ENCODE measurements at regions not wholly inside any gene's neighbourhood (a gene's known extent, or its start where the extent isn't known, plus 50 kb on each side); places are given as distances from the start of the nearest gene placed in this dataset.

- Mint-ChIP-seq H3K27ac (no peak overlapping the region), H3K27me3 (peaks cover 61 to 75% of the 10 kb centered on the region in 2 donors), H3K4me1 (ENCODE audit: low read depth in 2 of 2) (no peaks in the 10 kb centered on the region), H3K36me3 (ENCODE audit: insufficient read depth) (no peaks in the 10 kb centered on the region), H3K4me3 (no peak overlapping the region), H3K9me3 (no peaks in the 10 kb centered on the region)
- DNase-seq (no peak), ATAC-seq (replicated peaks) (no peak)
Observed at GRCh38 chr15:39438799-39439592, 141.9 kb upstream of the THBS1 start.

- no peaks in the 10 kb centered on the region for H3K9me3 Mint-ChIP-seq
- DNase-seq (no peak), ATAC-seq (replicated peaks) (no peak)
- H3K27ac Mint-ChIP-seq, result no peak overlapping the region
- no peaks in the 10 kb centered on the region for H3K4me1 Mint-ChIP-seq (ENCODE audit: low read depth in 2 of 2)
- H3K4me3 Mint-ChIP-seq, result no peak overlapping the region
- H3K27me3 Mint-ChIP-seq, result peaks cover 62 to 70% of the 10 kb centered on the region in 2 donors
- H3K36me3 Mint-ChIP-seq (ENCODE audit: insufficient read depth), result no peaks in the 10 kb centered on the region
Observed at GRCh38 chr15:39442898-39443297, 138.0 kb upstream of the THBS1 start.

- Mint-ChIP-seq H3K27ac (no peak overlapping the region), H3K9me3 (no peaks in the 10 kb centered on the region), H3K4me3 (no peak overlapping the region), H3K36me3 (ENCODE audit: insufficient read depth) (no peaks in the 10 kb centered on the region), H3K4me1 (ENCODE audit: low read depth in 2 of 2) (no peaks in the 10 kb centered on the region), H3K27me3 (peaks cover 62 to 69% of the 10 kb centered on the region in 2 donors)
- DNase-seq, result no peak
- no peak for ATAC-seq (replicated peaks)
Observed at GRCh38 chr15:39443659-39444219, 137.1 kb upstream of the THBS1 start.

- Mint-ChIP-seq H3K9me3 (no peaks in the 10 kb centered on the region), H3K4me1 (ENCODE audit: low read depth in 2 of 2) (no peaks in the 10 kb centered on the region), H3K4me3 (no peak overlapping the region), H3K27me3 (peaks cover 65 to 67% of the 10 kb centered on the region in 2 donors), H3K27ac (no peak overlapping the region), H3K36me3 (ENCODE audit: insufficient read depth) (no peaks in the 10 kb centered on the region)
- ATAC-seq (replicated peaks) (no peak), DNase-seq (no peak)
Observed at GRCh38 chr15:39444735-39445470, 136.0 kb upstream of the THBS1 start.

- H3K36me3 Mint-ChIP-seq (ENCODE audit: insufficient read depth), result no peaks in the 10 kb centered on the region
- no peaks in the 10 kb centered on the region for H3K9me3 Mint-ChIP-seq
- DNase-seq (no peak), ATAC-seq (replicated peaks) (no peak)
- H3K4me3 Mint-ChIP-seq, result no peak overlapping the region
- H3K27me3 Mint-ChIP-seq, result peaks cover 70 to 75% of the 10 kb centered on the region in 2 donors
- no peak overlapping the region for H3K27ac Mint-ChIP-seq
- no peaks in the 10 kb centered on the region for H3K4me1 Mint-ChIP-seq (ENCODE audit: low read depth in 2 of 2)
Observed at GRCh38 chr15:39445931-39446330, 134.9 kb upstream of the THBS1 start.

- Mint-ChIP-seq H3K27ac (no peak overlapping the region), H3K4me1 (ENCODE audit: low read depth in 2 of 2) (no peaks in the 10 kb centered on the region), H3K4me3 (no peak overlapping the region), H3K36me3 (ENCODE audit: insufficient read depth) (no peaks in the 10 kb centered on the region), H3K9me3 (no peaks in the 10 kb centered on the region), H3K27me3 (peaks cover 72 to 75% of the 10 kb centered on the region in 2 donors)
- DNase-seq, result no peak
- ATAC-seq (replicated peaks), result no peak
Observed at GRCh38 chr15:39447346-39447745, 133.5 kb upstream of the THBS1 start.

- no peaks in the 10 kb centered on the region for H3K4me1 Mint-ChIP-seq (ENCODE audit: low read depth in 2 of 2)
- no peak for DNase-seq
- no peaks in the 10 kb centered on the region for H3K9me3 Mint-ChIP-seq
- no peak overlapping the region for H3K4me3 Mint-ChIP-seq
- H3K27ac Mint-ChIP-seq, result no peak overlapping the region
- H3K27me3 Mint-ChIP-seq, result peaks cover 66 to 70% of the 10 kb centered on the region in 2 donors
- no peak for ATAC-seq (replicated peaks)
- H3K36me3 Mint-ChIP-seq (ENCODE audit: insufficient read depth), result no peaks in the 10 kb centered on the region
Observed at GRCh38 chr15:39447881-39448280, 133.0 kb upstream of the THBS1 start.

- Mint-ChIP-seq H3K27ac (no peak overlapping the region), H3K4me3 (no peak overlapping the region), H3K4me1 (ENCODE audit: low read depth in 2 of 2) (no peaks in the 10 kb centered on the region), H3K36me3 (ENCODE audit: insufficient read depth) (no peaks in the 10 kb centered on the region), H3K27me3 (peaks cover 61 to 68% of the 10 kb centered on the region in 2 donors), H3K9me3 (no peaks in the 10 kb centered on the region)
- DNase-seq (no peak), ATAC-seq (replicated peaks) (no peak)
Observed at GRCh38 chr15:39448409-39448808, 132.5 kb upstream of the THBS1 start.

- peaks cover 45 to 50% of the 10 kb centered on the region in 2 donors for H3K27me3 Mint-ChIP-seq
Observed at GRCh38 chr15:39451121-39451688, 129.7 kb upstream of the THBS1 start.

GRCh38 chr15:39451871-39452270 lies 129.0 kb upstream of the THBS1 start:
- peaks cover 39 to 50% of the 10 kb centered on the region in 2 donors for H3K27me3 Mint-ChIP-seq
- no peaks in the 10 kb centered on the region for H3K36me3 Mint-ChIP-seq (ENCODE audit: insufficient read depth)
- H3K4me1 Mint-ChIP-seq (ENCODE audit: low read depth in 2 of 2), result no peaks in the 10 kb centered on the region
- no peaks in the 10 kb centered on the region for H3K9me3 Mint-ChIP-seq
- ATAC-seq (replicated peaks) (no peak), DNase-seq (no peak)
- H3K27ac Mint-ChIP-seq, result no peak overlapping the region
- no peak overlapping the region for H3K4me3 Mint-ChIP-seq

More at GRCh38 chr15:39451121-39451688, 129.7 kb upstream of the THBS1 start:
- ATAC-seq (replicated peaks), result no peak
- Mint-ChIP-seq H3K36me3 (ENCODE audit: insufficient read depth) (no peaks in the 10 kb centered on the region), H3K4me1 (ENCODE audit: low read depth in 2 of 2) (no peaks in the 10 kb centered on the region), H3K4me3 (no peak overlapping the region), H3K27ac (no peak overlapping the region), H3K9me3 (no peaks in the 10 kb centered on the region)
- no peak for DNase-seq

- Mint-ChIP-seq H3K4me1 (ENCODE audit: low read depth in 2 of 2) (no peaks in the 10 kb centered on the region), H3K36me3 (ENCODE audit: insufficient read depth) (no peaks in the 10 kb centered on the region), H3K27me3 (peaks cover 31 to 33% of the 10 kb centered on the region in 2 donors), H3K4me3 (no peak overlapping the region), H3K9me3 (no peaks in the 10 kb centered on the region), H3K27ac (no peak overlapping the region)
- ATAC-seq (replicated peaks) (no peak), DNase-seq (no peak)
Observed at GRCh38 chr15:39453620-39454019, 127.3 kb upstream of the THBS1 start.

- Mint-ChIP-seq H3K4me1 (ENCODE audit: low read depth in 2 of 2) (no peaks in the 10 kb centered on the region), H3K9me3 (no peaks in the 10 kb centered on the region), H3K36me3 (ENCODE audit: insufficient read depth) (no peaks in the 10 kb centered on the region), H3K4me3 (no peak overlapping the region), H3K27ac (no peak overlapping the region), H3K27me3 (peaks cover 26 to 29% of the 10 kb centered on the region in 2 donors)
- ATAC-seq (replicated peaks) (no peak), DNase-seq (no peak)
Observed at GRCh38 chr15:39454189-39454986, 126.5 kb upstream of the THBS1 start.

GRCh38 chr15:39455471-39455991 lies 125.3 kb upstream of the THBS1 start:
- H3K9me3 Mint-ChIP-seq, result no peaks in the 10 kb centered on the region
- H3K4me3 Mint-ChIP-seq, result no peak overlapping the region
- H3K4me1 Mint-ChIP-seq (ENCODE audit: low read depth in 2 of 2), result no peaks in the 10 kb centered on the region
- ATAC-seq (replicated peaks) (no peak), DNase-seq (no peak)
- no peaks in the 10 kb centered on the region for H3K36me3 Mint-ChIP-seq (ENCODE audit: insufficient read depth)
- H3K27me3 Mint-ChIP-seq, result peaks cover 14 to 20% of the 10 kb centered on the region in 2 donors
- H3K27ac Mint-ChIP-seq, result no peak overlapping the region
